ENCODE measurements at regions not wholly inside any gene's neighbourhood (a gene's known extent, or its start where the extent isn't known, plus 50 kb on each side); places are given as distances from the start of the nearest gene placed in this dataset.

- Histone ChIP-seq H3K27ac (ENCODE audit: low read depth, low read length, poor library complexity, severe bottlenecking) (no peak overlapping the region), H3K27me3 (replicated peaks; ENCODE audit: insufficient read depth, low read depth, low read length, poor library complexity) (no peaks in the 10 kb centered on the region), H3K4me3 (ENCODE audit: low read depth, low read length, poor library complexity, severe bottlenecking) (no peak overlapping the region), H3K36me3 (ENCODE audit: insufficient read depth, low read length, poor library complexity, severe bottlenecking) (no peaks in the 10 kb centered on the region), H3K9me3 (ENCODE audit: low read depth, low read length, poor library complexity, severe bottlenecking) (peaks cover 7% of the 10 kb centered on the region), H3K4me1 (ENCODE audit: insufficient read depth, low read length, poor library complexity, severe bottlenecking) (no peaks in the 10 kb centered on the region)
- DNase-seq (ENCODE audit: low spot score), result no peak
- no TSS peak for BruUV-seq (replicated peaks)
- ChIA-PET POLR2A (ENCODE audit: low non-redundant PET) (no interaction called here), CTCF (no interaction called here)
- TF ChIP-seq CTCF (conservative IDR thresholded peaks at IDR 0.05; ENCODE audit: low read depth, low read length) (no peak), EZH2 (IDR thresholded peaks at IDR 0.05; ENCODE audit: borderline replicate concordance, low read depth, low read length, poor library complexity, severe bottlenecking) (no peak)
- intact Hi-C loops (cut with micrococcal nuclease; ENCODE audit: unreplicated experiment), result no loop called here
These were observed 776.9 kb upstream of the CNTN5 start for GRCh38 chr11:98243897-98244296.

GRCh38 chr11:98260983-98261382 is 759.8 kb upstream of the CNTN5 start:
- no peak overlapping the region for H3K4me3 ChIP-seq (ENCODE audit: low read depth, low read length, poor library complexity, severe bottlenecking)
- ChIA-PET CTCF (no interaction called here), POLR2A (ENCODE audit: low non-redundant PET) (no interaction called here)
- peaks cover 14% of the 10 kb centered on the region for H3K9me3 ChIP-seq (ENCODE audit: low read depth, low read length, poor library complexity, severe bottlenecking)
- H3K27ac ChIP-seq (ENCODE audit: low read depth, low read length, poor library complexity, severe bottlenecking), result no peak overlapping the region
- DNase-seq (ENCODE audit: low spot score), result no peak
- intact Hi-C loops (cut with micrococcal nuclease; ENCODE audit: unreplicated experiment), result no loop called here
- no TSS peak for BruUV-seq (replicated peaks)
- no peaks in the 10 kb centered on the region for H3K4me1 ChIP-seq (ENCODE audit: insufficient read depth, low read length, poor library complexity, severe bottlenecking)
- H3K27me3 ChIP-seq (replicated peaks; ENCODE audit: insufficient read depth, low read depth, low read length, poor library complexity), result no peaks in the 10 kb centered on the region
- TF ChIP-seq EZH2 (IDR thresholded peaks at IDR 0.05; ENCODE audit: borderline replicate concordance, low read depth, low read length, poor library complexity, severe bottlenecking), result no peak
- TF ChIP-seq CTCF (conservative IDR thresholded peaks at IDR 0.05; ENCODE audit: low read depth, low read length), result peak; percentile 29; the same call in 1 of the 2 replicates
- H3K36me3 ChIP-seq (ENCODE audit: insufficient read depth, low read length, poor library complexity, severe bottlenecking), result no peaks in the 10 kb centered on the region

- H3K27me3 ChIP-seq (replicated peaks; ENCODE audit: insufficient read depth, low read depth, low read length, poor library complexity), result no peaks in the 10 kb centered on the region
- no peaks in the 10 kb centered on the region for H3K4me1 ChIP-seq (ENCODE audit: insufficient read depth, low read length, poor library complexity, severe bottlenecking)
- peak; percentile 12 for DNase-seq (ENCODE audit: low spot score)
- peaks cover 1% of the 10 kb centered on the region for H3K9me3 ChIP-seq (ENCODE audit: low read depth, low read length, poor library complexity, severe bottlenecking)
- ChIA-PET POLR2A (ENCODE audit: low non-redundant PET) (no interaction called here), CTCF (no interaction called here)
- BruUV-seq (replicated peaks), result no TSS peak
- no peak overlapping the region for H3K27ac ChIP-seq (ENCODE audit: low read depth, low read length, poor library complexity, severe bottlenecking)
- no peak overlapping the region for H3K4me3 ChIP-seq (ENCODE audit: low read depth, low read length, poor library complexity, severe bottlenecking)
- no peaks in the 10 kb centered on the region for H3K36me3 ChIP-seq (ENCODE audit: insufficient read depth, low read length, poor library complexity, severe bottlenecking)
- intact Hi-C loops (cut with micrococcal nuclease; ENCODE audit: unreplicated experiment), result no loop called here
- TF ChIP-seq EZH2 (IDR thresholded peaks at IDR 0.05; ENCODE audit: borderline replicate concordance, low read depth, low read length, poor library complexity, severe bottlenecking), result no peak
- TF ChIP-seq CTCF (conservative IDR thresholded peaks at IDR 0.05; ENCODE audit: low read depth, low read length), result no peak
These were observed 743.4 kb upstream of the CNTN5 start for GRCh38 chr11:98277251-98277912.

Data from A673 (cell line).